ENCODE measurements at regions not wholly inside any gene's neighbourhood (a gene's known extent, or its start where the extent isn't known, plus 50 kb on each side); places are given as distances from the start of the nearest gene placed in this dataset.

GRCh38 chr6:43992783-43993644 is 134.2 kb downstream of the MRPL14 start:
- Histone ChIP-seq H3K9me3 (ENCODE audit: low read depth, low read length) (no peaks in the 10 kb centered on the region), H4K20me1 (ENCODE audit: insufficient read depth, low read length) (no peaks in the 10 kb centered on the region), H3K27me3 (ENCODE audit: insufficient read depth, low read length) (no peaks in the 10 kb centered on the region), H2AFZ (ENCODE audit: low read length) (no peak overlapping the region), H3K79me2 (ENCODE audit: insufficient read depth, low read length) (no peaks in the 10 kb centered on the region), H3K36me3 (ENCODE audit: insufficient read depth, low read length) (no peaks in the 10 kb centered on the region), H3K4me1 (ENCODE audit: insufficient read depth, low read length) (peaks cover 28% of the 10 kb centered on the region), H3K27ac (ENCODE audit: low read depth, low read length) (no peak overlapping the region), H3K4me3 (ENCODE audit: insufficient read depth, low read length) (no peak overlapping the region), H3K4me2 (ENCODE audit: insufficient read depth, low read length) (no peak overlapping the region)
- peak; percentile 34 for DNase-seq (ENCODE audit: insufficient read length, low spot score, missing footprints)
- no peak for TF ChIP-seq CTCF (IDR thresholded peaks at IDR 0.05; ENCODE audit: extremely low read depth, low read depth, low read length)

- H3K4me1 ChIP-seq (ENCODE audit: insufficient read depth, low read length), result peaks cover 27% of the 10 kb centered on the region
- H3K79me2 ChIP-seq (ENCODE audit: insufficient read depth, low read length), result no peaks in the 10 kb centered on the region
Observed at GRCh38 chr6:43992126-43992663, 135.1 kb downstream of the MRPL14 start.

GRCh38 chr6:43990627-43991619 is 136.3 kb downstream of the MRPL14 start:
- no peaks in the 10 kb centered on the region for H4K20me1 ChIP-seq (ENCODE audit: insufficient read depth, low read length)

More at GRCh38 chr6:43992126-43992663, 135.1 kb downstream of the MRPL14 start:
- H3K4me2 ChIP-seq (ENCODE audit: insufficient read depth, low read length), result no peak overlapping the region
- no peaks in the 10 kb centered on the region for H4K20me1 ChIP-seq (ENCODE audit: insufficient read depth, low read length)
- TF ChIP-seq CTCF (IDR thresholded peaks at IDR 0.05; ENCODE audit: extremely low read depth, low read depth, low read length), result no peak
- DNase-seq (ENCODE audit: insufficient read length, low spot score, missing footprints), result no peak
- H3K36me3 ChIP-seq (ENCODE audit: insufficient read depth, low read length), result no peaks in the 10 kb centered on the region
- no peaks in the 10 kb centered on the region for H3K9me3 ChIP-seq (ENCODE audit: low read depth, low read length)
- no peaks in the 10 kb centered on the region for H3K27me3 ChIP-seq (ENCODE audit: insufficient read depth, low read length)
- H2AFZ ChIP-seq (ENCODE audit: low read length), result no peak overlapping the region
- H3K4me3 ChIP-seq (ENCODE audit: insufficient read depth, low read length), result no peak overlapping the region
- H3K27ac ChIP-seq (ENCODE audit: low read depth, low read length), result no peak overlapping the region

More at GRCh38 chr6:43990627-43991619, 136.3 kb downstream of the MRPL14 start:
- H3K4me3 ChIP-seq (ENCODE audit: insufficient read depth, low read length), result no peak overlapping the region
- no peaks in the 10 kb centered on the region for H3K9me3 ChIP-seq (ENCODE audit: low read depth, low read length)
- no peak for DNase-seq (ENCODE audit: insufficient read length, low spot score, missing footprints)
- peak overlapping the region; percentile 61 for H3K27ac ChIP-seq (ENCODE audit: low read depth, low read length)
- TF ChIP-seq CTCF (IDR thresholded peaks at IDR 0.05; ENCODE audit: extremely low read depth, low read depth, low read length), result no peak
- no peak overlapping the region for H3K4me2 ChIP-seq (ENCODE audit: insufficient read depth, low read length)
- peaks cover 18% of the 10 kb centered on the region for H3K4me1 ChIP-seq (ENCODE audit: insufficient read depth, low read length)
- no peaks in the 10 kb centered on the region for H3K27me3 ChIP-seq (ENCODE audit: insufficient read depth, low read length)
- H2AFZ ChIP-seq (ENCODE audit: low read length), result peak overlapping the region; percentile 71
- H3K79me2 ChIP-seq (ENCODE audit: insufficient read depth, low read length), result no peaks in the 10 kb centered on the region
- no peaks in the 10 kb centered on the region for H3K36me3 ChIP-seq (ENCODE audit: insufficient read depth, low read length)

Data from osteoblast (primary cell).